ENCODE measurements at regions not wholly inside any gene's neighbourhood (a gene's known extent, or its start where the extent isn't known, plus 50 kb on each side); places are given as distances from the start of the nearest gene placed in this dataset.

DNA sequence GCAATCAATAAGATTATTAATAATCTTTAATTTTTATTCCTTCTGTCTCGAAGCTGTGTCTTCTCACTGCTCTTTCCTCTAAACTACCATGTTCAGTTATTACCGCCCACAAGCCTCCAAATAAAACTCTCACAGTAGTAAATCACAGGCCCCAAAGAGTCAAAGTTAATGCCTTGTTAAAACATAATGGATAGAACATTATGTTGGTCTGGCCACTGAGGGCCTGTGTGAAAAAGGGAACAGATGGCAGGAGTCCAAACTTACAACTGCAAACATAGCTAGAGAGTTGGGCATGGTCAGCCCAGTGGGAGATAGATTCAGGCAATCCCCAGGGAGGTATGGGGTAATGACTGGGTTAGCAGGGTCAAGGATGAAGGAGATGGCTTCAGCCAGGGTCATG is 84.6 kb upstream of the TNIP3 start:
- TF ChIP-seq EZH2 (IDR thresholded peaks at IDR 0.05; ENCODE audit: insufficient read depth, low read length) (no peak), CTCF (IDR thresholded peaks at IDR 0.05; ENCODE audit: insufficient read depth, low read depth, low read length) (no peak)
